ENCODE measurements at regions not wholly inside any gene's neighbourhood (a gene's known extent, or its start where the extent isn't known, plus 50 kb on each side); places are given as distances from the start of the nearest gene placed in this dataset.

- no peak for DNase-seq
Observed at GRCh38 chr9:80883426-80883825, 805.9 kb downstream of the TLE1 start.

- DNase-seq, result peak; percentile 8
Observed at GRCh38 chr9:80881940-80882339, 807.4 kb downstream of the TLE1 start.

- DNase-seq, result no peak
Observed at GRCh38 chr9:80881320-80881719, 808.0 kb downstream of the TLE1 start.

- DNase-seq, result no peak
Observed at GRCh38 chr9:80878556-80878955, 810.8 kb downstream of the TLE1 start.

- no peak for DNase-seq
Observed at GRCh38 chr9:80875947-80876346, 813.4 kb downstream of the TLE1 start.

- no peak for DNase-seq
Observed at GRCh38 chr9:80874276-80874675, 815.1 kb downstream of the TLE1 start.

GRCh38 chr9:80873861-80874260 lies 815.5 kb downstream of the TLE1 start:
- DNase-seq, result no peak

- no peak for DNase-seq
Observed at GRCh38 chr9:80871596-80871995, 817.8 kb downstream of the TLE1 start.

GRCh38 chr9:80867731-80868130 lies 821.6 kb downstream of the TLE1 start:
- no peak for DNase-seq

GRCh38 chr9:80866576-80867227 lies 822.6 kb downstream of the TLE1 start:
- no peak for DNase-seq

GRCh38 chr9:80866121-80866520 lies 823.2 kb downstream of the TLE1 start:
- DNase-seq, result no peak

GRCh38 chr9:80843028-80843427 lies 846.3 kb downstream of the TLE1 start:
- DNase-seq, result no peak

GRCh38 chr9:80842389-80842788 lies 847.0 kb downstream of the TLE1 start:
- DNase-seq, result no peak

- no peak for DNase-seq
Observed at GRCh38 chr9:80841888-80842287, 847.5 kb downstream of the TLE1 start.

- DNase-seq, result no peak
Observed at GRCh38 chr9:80839821-80840675, 849.3 kb downstream of the TLE1 start.

GRCh38 chr9:80836013-80836412 lies 853.3 kb downstream of the TLE1 start:
- DNase-seq, result no peak

- no peak for DNase-seq
Observed at GRCh38 chr9:80831751-80832150, 857.6 kb downstream of the TLE1 start.

GRCh38 chr9:80811656-80812055 lies 877.7 kb downstream of the TLE1 start:
- no peak for DNase-seq

GRCh38 chr9:80811003-80811402 lies 878.3 kb downstream of the TLE1 start:
- DNase-seq, result no peak

- no peak for DNase-seq
Observed at GRCh38 chr9:80806671-80807070, 882.7 kb downstream of the TLE1 start.

- DNase-seq, result no peak
Observed at GRCh38 chr9:80804873-80805272, 884.5 kb downstream of the TLE1 start.

GRCh38 chr9:80797831-80798688 lies 891.3 kb downstream of the TLE1 start:
- DNase-seq, result no peak

GRCh38 chr9:80797101-80797829 lies 892.1 kb downstream of the TLE1 start:
- DNase-seq, result no peak

All from NCI-H2227 treated with DMSO at 0.1 percent for 48 hours (cell line).